H1 (cell line): ENCODE measurements at regions not wholly inside any gene's neighbourhood (a gene's known extent, or its start where the extent isn't known, plus 50 kb on each side); places are given as distances from the start of the nearest gene placed in this dataset.

Experiments
- EZH2 ChIP-seq: fragments of 200-600 bp; sonication (generic); IDR thresholded peaks from 2 replicates; pipeline ENCODE4 v1.7.1; 2012; ENCODE audit warnings: low read depth, mild to moderate bottlenecking, moderate library complexity, low read length, inconsistent platforms; ENCODE audit not compliant: severe bottlenecking
- POLR2A ChIP-seq, 2 experiments: IDR thresholded peaks; 1 replicate in 1 of 2; 2 replicates in 1 of 2; pipeline ENCODE4 v1.6.1; 2011; ENCODE audit warnings: low read depth in 2 of 2, low read length in 2 of 2, mild to moderate bottlenecking in 2 of 2; ENCODE audit errors: control extremely low read depth in 1 of 2
- SUZ12 ChIP-seq: fragments of 200-600 bp; sonication (generic); IDR thresholded peaks from 2 replicates; pipeline ENCODE4 v1.6.1; 2012; ENCODE audit warnings: mild to moderate bottlenecking, inconsistent platforms, low read length, moderate library complexity, mixed read lengths
- TF ChIP-seq, protein P1 (sequence below), 3 experiments: IDR thresholded peaks; 1 replicate in 2 of 3; 2 replicates in 1 of 3; pipeline versions ENCODE4 v1.5.1 to v1.6.1; 2011; ENCODE audit warnings: low read length in 3 of 3, mild to moderate bottlenecking in 3 of 3, inconsistent platforms in 2 of 3, low read depth in 1 of 3, moderate library complexity in 1 of 3; ENCODE audit not compliant: insufficient read depth in 1 of 3; ENCODE audit errors: control extremely low read depth in 1 of 3

DNA sequence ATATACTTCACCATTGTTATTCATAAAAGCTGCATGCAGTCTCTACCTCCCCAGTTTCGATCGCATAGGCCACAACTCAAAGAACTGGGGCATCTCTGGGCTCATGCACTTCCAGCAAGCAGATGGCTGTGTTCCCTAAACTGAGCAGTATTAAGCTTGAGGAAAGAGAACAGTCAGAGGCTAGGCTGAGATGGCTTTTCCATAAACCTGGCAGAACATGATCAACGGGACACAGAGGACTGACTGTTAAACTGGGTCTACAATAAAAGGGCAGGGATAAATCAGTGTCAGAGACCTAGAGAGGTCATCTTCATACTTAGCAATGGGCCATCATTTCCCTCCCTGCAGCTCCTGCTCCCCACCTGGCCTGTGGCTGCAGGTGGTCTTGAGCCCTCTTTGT lies 171.0 kb upstream of the NECTIN1 start:
- TF ChIP-seq, protein P1, sequence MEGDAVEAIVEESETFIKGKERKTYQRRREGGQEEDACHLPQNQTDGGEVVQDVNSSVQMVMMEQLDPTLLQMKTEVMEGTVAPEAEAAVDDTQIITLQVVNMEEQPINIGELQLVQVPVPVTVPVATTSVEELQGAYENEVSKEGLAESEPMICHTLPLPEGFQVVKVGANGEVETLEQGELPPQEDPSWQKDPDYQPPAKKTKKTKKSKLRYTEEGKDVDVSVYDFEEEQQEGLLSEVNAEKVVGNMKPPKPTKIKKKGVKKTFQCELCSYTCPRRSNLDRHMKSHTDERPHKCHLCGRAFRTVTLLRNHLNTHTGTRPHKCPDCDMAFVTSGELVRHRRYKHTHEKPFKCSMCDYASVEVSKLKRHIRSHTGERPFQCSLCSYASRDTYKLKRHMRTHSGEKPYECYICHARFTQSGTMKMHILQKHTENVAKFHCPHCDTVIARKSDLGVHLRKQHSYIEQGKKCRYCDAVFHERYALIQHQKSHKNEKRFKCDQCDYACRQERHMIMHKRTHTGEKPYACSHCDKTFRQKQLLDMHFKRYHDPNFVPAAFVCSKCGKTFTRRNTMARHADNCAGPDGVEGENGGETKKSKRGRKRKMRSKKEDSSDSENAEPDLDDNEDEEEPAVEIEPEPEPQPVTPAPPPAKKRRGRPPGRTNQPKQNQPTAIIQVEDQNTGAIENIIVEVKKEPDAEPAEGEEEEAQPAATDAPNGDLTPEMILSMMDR (IDR thresholded peaks at IDR 0.05; ENCODE audit: control extremely low read depth in 1 of 3, insufficient read depth in 1 of 3, low read depth in 1 of 3, low read length in 3 of 3), result no peak
- no peak for TF ChIP-seq EZH2
- no peak for TF ChIP-seq POLR2A (IDR thresholded peaks at IDR 0.05; ENCODE audit: control extremely low read depth in 1 of 2, low read depth in 2 of 2, low read length in 2 of 2)
- TF ChIP-seq SUZ12, result no peak
